KMS-11 (cell line): ENCODE measurements at regions not wholly inside any gene's neighbourhood (a gene's known extent, or its start where the extent isn't known, plus 50 kb on each side); places are given as distances from the start of the nearest gene placed in this dataset.

Source experiments
- H2AFZ ChIP-seq: fragments of 200-600 bp; sonication (generic); 2 replicates; pipeline ENCODE4 v1.6.1; 2016; ENCODE audit warnings: antibody characterized with exemption, mixed run types, low read depth
- H3K27ac ChIP-seq: fragments of 200-600 bp; sonication (generic); 2 replicates; pipeline ENCODE4 v1.6.1; 2016; ENCODE audit warnings: mild to moderate bottlenecking, mixed run types
- H3K27me3 ChIP-seq: fragments of 200-600 bp; sonication (generic); 2 replicates; pipeline ENCODE4 v1.6.1; 2017; ENCODE audit warnings: mild to moderate bottlenecking, low read depth, mixed run types, moderate library complexity; ENCODE audit not compliant: insufficient read depth
- H3K36me3 ChIP-seq: fragments of 200-600 bp; sonication (generic); 2 replicates; pipeline ENCODE4 v1.6.1; 2017; ENCODE audit warnings: mild to moderate bottlenecking, mixed run types; ENCODE audit not compliant: insufficient read depth
- H3K4me1 ChIP-seq: fragments of 200-600 bp; sonication (generic); 2 replicates; pipeline ENCODE4 v1.6.1; 2016; ENCODE audit warnings: mild to moderate bottlenecking, low read depth, mixed run types; ENCODE audit not compliant: poor library complexity, severe bottlenecking
- H3K4me2 ChIP-seq: fragments of 200-600 bp; sonication (generic); 2 replicates; pipeline ENCODE4 v1.7.0; 2016; ENCODE audit warnings: mild to moderate bottlenecking, mixed run types
- H3K4me3 ChIP-seq: fragments of 200-600 bp; sonication (generic); IDR thresholded peaks from 2 replicates; pipeline ENCODE4 v1.6.1; 2017; ENCODE audit warnings: low read depth, low read length, mixed read lengths; ENCODE audit not compliant: insufficient read depth
- H3K79me2 ChIP-seq: fragments of 200-600 bp; sonication (generic); 2 replicates; pipeline ENCODE4 v1.6.1; 2016; ENCODE audit warnings: low read depth, mixed run types; ENCODE audit not compliant: insufficient read depth
- H3K9ac ChIP-seq: fragments of 200-600 bp; sonication (generic); 2 replicates; pipeline ENCODE4 v1.6.1; 2016; ENCODE audit warnings: mild to moderate bottlenecking, mixed run types
- H4K20me1 ChIP-seq: fragments of 200-600 bp; sonication (generic); 2 replicates; pipeline ENCODE4 v1.6.1; 2016; ENCODE audit warnings: mild to moderate bottlenecking, mixed run types; ENCODE audit not compliant: insufficient read depth
- TF ChIP-seq, protein P1 (sequence below): fragments of 200-600 bp; sonication (generic); conservative IDR thresholded peaks from 2 replicates; pipeline ENCODE4 v1.6.1; 2017; ENCODE audit warnings: low read depth, mild to moderate bottlenecking, antibody characterized with exemption, low read length, moderate library complexity, mixed read lengths

DNA sequence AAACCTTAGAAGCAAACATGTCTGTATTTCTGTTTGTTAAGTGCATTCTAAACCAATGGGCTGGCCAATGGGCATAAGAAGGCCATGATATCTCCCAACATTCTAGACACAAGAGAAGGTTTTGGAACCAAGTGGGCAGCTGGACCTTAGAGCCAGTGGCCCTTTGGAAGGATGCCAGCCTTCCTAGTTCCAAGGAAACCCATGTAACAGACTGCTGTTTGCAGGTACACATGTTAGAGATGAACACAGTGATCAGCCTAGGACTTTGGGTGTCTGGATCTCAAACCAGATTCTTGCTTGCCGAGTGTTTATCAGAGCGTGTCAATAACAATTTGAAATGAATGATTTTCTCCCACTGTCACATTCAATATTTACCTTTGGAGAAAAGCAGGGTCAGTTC lies 97.5 kb upstream of the COPS8 start:
- no peaks in the 10 kb centered on the region for H4K20me1 ChIP-seq
- H2AFZ ChIP-seq, result no peak overlapping the region
- H3K4me3 ChIP-seq, result no peak overlapping the region
- TF ChIP-seq, protein P1, sequence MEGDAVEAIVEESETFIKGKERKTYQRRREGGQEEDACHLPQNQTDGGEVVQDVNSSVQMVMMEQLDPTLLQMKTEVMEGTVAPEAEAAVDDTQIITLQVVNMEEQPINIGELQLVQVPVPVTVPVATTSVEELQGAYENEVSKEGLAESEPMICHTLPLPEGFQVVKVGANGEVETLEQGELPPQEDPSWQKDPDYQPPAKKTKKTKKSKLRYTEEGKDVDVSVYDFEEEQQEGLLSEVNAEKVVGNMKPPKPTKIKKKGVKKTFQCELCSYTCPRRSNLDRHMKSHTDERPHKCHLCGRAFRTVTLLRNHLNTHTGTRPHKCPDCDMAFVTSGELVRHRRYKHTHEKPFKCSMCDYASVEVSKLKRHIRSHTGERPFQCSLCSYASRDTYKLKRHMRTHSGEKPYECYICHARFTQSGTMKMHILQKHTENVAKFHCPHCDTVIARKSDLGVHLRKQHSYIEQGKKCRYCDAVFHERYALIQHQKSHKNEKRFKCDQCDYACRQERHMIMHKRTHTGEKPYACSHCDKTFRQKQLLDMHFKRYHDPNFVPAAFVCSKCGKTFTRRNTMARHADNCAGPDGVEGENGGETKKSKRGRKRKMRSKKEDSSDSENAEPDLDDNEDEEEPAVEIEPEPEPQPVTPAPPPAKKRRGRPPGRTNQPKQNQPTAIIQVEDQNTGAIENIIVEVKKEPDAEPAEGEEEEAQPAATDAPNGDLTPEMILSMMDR, result no peak
- H3K36me3 ChIP-seq, result no peaks in the 10 kb centered on the region
- no peak overlapping the region for H3K9ac ChIP-seq
- no peak overlapping the region for H3K4me2 ChIP-seq
- no peaks in the 10 kb centered on the region for H3K79me2 ChIP-seq
- H3K27ac ChIP-seq, result no peak overlapping the region
- H3K4me1 ChIP-seq, result no peaks in the 10 kb centered on the region
- no peaks in the 10 kb centered on the region for H3K27me3 ChIP-seq

DNA sequence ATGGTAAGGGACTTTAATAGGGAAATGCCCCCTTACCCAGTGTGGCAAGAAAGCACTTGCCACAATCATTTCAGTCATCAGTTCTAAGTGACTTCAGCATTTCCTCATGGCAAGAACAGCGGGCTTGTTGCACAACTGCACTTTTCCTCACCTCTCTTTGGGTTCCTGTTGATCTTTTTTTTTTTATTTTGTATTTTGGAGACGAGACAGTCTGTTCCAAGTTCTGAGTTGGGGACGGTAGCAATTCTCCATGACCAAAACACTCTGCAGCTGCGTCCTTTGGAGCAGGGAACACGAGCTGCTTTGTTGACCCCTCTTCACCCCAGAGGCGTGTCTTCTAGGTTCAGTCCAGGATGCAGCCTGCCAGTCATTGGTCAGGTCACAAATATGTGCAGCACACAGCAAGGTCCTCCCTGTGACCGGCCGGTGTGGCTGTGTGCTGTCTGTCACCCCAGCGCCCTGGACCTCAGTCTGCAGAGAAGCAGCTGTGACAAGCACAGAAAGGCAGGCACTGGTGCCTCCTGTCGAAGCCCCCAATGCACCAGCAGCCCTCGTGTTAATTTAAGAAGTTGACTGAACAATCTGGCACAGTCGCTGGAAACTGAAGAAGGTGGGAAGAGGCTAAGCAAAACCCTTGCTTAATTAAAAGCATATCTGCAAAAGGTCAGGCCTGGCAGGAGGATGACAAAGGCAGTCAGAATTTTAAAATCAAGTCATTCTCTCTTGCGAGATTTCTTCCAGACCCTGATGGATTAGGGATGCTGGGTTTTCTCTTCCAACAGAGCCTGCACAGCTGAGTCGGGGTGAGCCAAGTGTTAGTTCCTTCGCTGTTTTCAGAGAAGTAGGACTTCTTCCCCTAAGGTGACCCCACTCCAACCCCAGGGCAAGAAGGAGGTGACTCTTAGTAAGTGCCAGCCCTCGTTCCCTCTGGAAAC lies 96.7 kb upstream of the COPS8 start:
- Histone ChIP-seq H2AFZ (no peak overlapping the region), H3K27ac (no peak overlapping the region), H3K4me3 (no peak overlapping the region), H3K4me1 (no peaks in the 10 kb centered on the region), H4K20me1 (no peaks in the 10 kb centered on the region), H3K79me2 (no peaks in the 10 kb centered on the region), H3K9ac (no peak overlapping the region), H3K36me3 (no peaks in the 10 kb centered on the region), H3K4me2 (no peak overlapping the region), H3K27me3 (no peaks in the 10 kb centered on the region)
- TF ChIP-seq, protein P1, result no peak

DNA sequence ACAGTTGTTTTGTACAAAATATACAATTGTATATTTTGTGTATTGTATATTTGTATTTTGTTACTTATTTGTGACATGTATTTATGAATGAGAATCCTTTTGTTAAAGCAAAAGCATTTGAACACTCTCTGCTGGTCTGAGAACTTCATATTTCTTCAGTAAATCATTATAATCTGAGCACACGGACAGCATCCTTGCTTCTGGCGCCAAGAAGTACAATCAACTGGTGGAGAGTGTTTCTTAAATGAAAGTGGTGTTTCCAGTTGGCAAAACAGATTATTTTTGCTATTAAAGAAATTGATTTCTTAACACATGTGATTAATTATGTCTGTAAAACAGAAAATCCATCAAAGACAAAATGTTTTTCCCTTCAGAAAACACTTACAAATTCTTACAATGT lies 95.1 kb upstream of the COPS8 start:
- no peaks in the 10 kb centered on the region for H3K27me3 ChIP-seq
- no peaks in the 10 kb centered on the region for H3K4me1 ChIP-seq
- TF ChIP-seq, protein P1, result no peak
- no peaks in the 10 kb centered on the region for H3K36me3 ChIP-seq
- H3K9ac ChIP-seq, result no peak overlapping the region
- H3K79me2 ChIP-seq, result no peaks in the 10 kb centered on the region
- no peak overlapping the region for H2AFZ ChIP-seq
- no peaks in the 10 kb centered on the region for H4K20me1 ChIP-seq
- no peak overlapping the region for H3K4me3 ChIP-seq
- H3K27ac ChIP-seq, result no peak overlapping the region
- H3K4me2 ChIP-seq, result no peak overlapping the region

DNA sequence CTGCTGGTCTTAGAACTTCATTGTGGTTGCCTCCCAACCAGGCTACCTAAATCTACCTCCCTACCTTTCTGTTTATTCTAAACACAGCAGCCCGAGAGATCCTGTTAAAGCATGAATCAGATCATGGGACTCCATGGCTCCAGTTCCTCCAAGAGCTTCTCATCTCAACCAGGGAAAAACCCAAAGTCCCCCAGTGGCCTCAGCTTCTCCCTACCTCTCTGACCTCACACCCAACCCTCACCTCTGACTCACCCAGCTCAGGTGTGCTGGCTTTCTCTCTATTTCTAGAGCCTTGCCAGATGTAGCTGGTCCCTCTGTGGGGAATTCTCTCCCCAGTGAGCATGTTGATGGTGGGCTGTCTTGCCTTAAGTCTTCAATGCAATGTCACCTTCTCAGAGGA lies 93.8 kb upstream of the COPS8 start:
- TF ChIP-seq, protein P1, result no peak
- Histone ChIP-seq H3K9ac (no peak overlapping the region), H3K4me2 (no peak overlapping the region), H3K27me3 (no peaks in the 10 kb centered on the region), H3K36me3 (no peaks in the 10 kb centered on the region), H4K20me1 (no peaks in the 10 kb centered on the region), H3K27ac (no peak overlapping the region), H3K79me2 (no peaks in the 10 kb centered on the region), H3K4me1 (no peaks in the 10 kb centered on the region), H2AFZ (no peak overlapping the region), H3K4me3 (no peak overlapping the region)
